HG03565 (cell line): ENCODE measurements at regions not wholly inside any gene's neighbourhood (a gene's known extent, or its start where the extent isn't known, plus 50 kb on each side); places are given as distances from the start of the nearest gene placed in this dataset.

ENCODE experiments used
- ATAC-seq: cut with Tn5 transposase; IDR thresholded peaks from one replicate; pipeline ENCODE4 v1.9.1; 2021; ENCODE audit warnings: mild to moderate bottlenecking, moderate library complexity; ENCODE audit not compliant: unreplicated experiment

GRCh38 chr11:103622296-103622695 is 414.1 kb upstream of the DDI1 start:
- no peak for ATAC-seq

- peak; percentile 54 for ATAC-seq
These were observed 412.5 kb upstream of the DDI1 start for GRCh38 chr11:103623933-103624332.

- no peak for ATAC-seq
These were observed 411.5 kb upstream of the DDI1 start for GRCh38 chr11:103624708-103625623.

DNA sequence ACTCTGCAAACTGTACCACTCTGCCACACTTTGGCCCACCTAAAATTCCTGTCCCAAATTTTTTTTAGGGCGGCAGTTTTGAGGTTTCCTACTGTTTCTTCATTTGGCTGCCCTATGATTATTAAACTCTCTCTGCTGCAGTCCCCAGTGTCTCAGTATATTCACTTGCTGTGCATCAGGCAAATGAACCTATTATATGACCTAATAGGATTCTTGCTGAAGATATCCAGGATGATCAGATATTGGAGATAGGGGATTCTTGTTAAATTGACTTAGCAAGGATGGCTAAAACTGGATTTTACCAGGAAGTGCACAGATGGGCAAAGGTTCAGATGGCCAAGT is 410.8 kb upstream of the DDI1 start:
- ATAC-seq, result no peak

GRCh38 chr11:103628121-103628520 is 408.3 kb upstream of the DDI1 start:
- no peak for ATAC-seq

DNA sequence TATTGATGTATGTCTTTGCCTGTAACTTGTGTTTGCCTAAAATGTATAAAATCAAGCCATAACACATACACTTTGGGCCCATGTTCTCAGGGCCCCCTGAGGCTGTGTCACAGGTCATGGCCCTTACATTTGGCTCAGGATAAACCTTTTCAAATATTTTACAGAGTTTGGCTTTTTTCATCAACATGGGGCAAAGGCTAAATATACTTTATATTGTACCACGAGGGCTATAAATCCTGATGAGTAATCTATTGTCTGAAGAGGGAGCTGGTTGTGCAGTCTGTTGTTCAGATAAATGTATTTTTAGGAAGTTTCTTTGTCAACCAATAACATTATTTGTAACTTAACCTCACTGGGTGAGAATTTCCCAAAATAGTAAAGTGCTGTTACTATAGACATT is 404.6 kb upstream of the DDI1 start:
- no peak for ATAC-seq

DNA sequence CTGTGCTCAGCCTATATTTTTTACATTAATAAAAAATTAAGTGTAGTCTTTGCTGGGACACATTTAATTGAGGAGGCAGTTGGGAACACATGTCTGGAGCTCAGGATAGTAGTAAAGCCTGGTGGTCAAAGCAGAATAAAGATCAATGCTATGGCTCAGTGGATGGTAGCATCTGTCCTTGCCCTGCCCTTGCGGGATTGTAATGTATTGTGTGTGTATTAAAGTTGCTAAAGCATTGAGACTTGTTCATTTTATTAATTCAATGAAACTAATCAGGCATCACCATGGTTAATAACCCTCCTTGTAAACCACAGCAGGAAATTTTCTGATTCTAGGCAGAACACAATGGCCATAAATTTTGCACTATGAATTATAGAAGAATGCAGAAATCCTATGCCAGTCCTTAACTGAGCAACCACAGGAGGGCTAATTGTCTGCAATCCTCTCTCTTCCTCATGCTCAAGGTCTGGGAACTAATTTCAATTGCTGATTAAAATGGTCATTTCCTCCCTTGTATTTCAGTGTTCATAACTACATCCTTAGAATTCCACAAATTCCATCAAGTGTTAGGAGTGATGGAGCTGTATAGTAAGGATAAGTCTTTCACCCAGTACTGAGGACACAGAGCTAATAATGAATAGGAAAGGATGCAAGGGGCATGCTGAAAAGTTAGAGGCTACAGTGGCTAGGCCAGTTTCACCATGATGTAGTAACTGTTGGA is 403.2 kb upstream of the DDI1 start:
- no peak for ATAC-seq

DNA sequence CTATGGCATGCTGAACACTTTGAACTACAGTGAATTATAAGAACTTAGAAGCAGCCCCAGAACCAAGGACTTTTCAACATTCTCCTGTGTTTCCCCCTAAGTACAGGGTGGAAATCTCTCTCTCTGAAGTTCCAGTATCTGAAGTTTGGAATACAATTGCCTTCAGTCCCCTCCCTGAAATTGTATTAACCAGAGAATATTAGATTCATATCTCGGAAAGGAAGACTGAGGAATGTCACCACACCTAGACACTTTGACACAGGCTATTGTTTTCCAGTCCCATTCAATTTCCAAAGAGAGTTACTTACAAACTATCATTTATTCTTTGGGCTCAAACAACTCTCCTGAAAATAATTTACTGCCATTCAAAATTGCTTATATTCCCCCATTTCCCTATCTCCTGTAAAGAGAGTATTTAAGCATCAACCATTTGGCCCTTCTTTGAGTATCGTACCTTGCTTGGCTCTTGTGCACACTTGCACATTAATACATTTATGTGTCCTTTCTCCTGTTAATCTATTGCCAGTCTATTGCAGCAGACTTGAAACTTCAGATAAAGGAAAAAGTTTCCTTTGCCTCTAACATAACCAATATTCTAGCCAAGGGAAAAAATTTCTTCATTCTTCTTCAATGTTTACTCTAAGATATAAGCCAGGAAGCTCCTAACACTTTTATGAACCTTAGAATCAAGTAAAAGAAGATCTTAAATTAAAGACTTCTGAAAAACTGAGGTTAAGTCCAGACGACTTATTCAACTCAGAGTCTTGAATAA is 402.4 kb upstream of the DDI1 start:
- no peak for ATAC-seq

DNA sequence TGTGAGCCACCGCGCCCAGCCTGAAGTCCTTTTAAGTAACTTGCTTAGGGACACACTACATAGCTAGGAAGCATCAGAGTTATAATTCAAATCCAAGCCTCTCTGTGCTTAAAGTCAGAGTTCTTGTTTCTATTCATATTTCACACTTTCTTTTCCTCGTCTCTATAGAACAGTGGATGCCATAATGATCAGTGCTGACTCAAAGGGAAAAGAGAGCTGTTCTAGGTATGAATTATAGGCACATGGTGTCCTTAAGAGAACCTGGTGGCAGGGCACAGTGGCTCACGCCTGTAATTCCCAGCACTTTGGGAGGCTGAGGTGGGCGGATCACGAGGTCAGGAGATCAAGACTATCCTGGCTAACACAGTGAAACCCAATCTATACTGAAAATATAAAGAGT is 400.2 kb upstream of the DDI1 start:
- no peak for ATAC-seq

DNA sequence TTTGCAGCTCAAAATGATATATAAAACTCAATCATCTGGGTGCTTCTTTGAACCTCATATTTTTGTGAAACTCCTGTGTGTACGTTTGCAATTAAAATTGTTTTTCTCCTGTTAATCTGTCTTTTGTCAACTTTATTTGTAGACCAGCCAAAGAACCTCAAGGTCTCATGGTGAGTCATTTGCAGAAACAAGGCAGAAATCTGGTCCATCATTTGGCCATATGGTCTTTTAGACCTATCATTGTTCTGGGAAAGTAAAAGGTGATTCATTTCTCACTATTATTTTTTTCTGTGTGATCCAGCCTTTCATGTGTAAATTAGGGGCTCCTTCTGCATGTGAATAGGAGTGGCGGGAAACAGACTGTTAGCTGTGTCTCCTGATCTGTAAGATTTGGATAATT is 399.1 kb upstream of the DDI1 start:
- no peak for ATAC-seq

GRCh38 chr11:103637831-103638230 is 398.6 kb upstream of the DDI1 start:
- ATAC-seq, result no peak

DNA sequence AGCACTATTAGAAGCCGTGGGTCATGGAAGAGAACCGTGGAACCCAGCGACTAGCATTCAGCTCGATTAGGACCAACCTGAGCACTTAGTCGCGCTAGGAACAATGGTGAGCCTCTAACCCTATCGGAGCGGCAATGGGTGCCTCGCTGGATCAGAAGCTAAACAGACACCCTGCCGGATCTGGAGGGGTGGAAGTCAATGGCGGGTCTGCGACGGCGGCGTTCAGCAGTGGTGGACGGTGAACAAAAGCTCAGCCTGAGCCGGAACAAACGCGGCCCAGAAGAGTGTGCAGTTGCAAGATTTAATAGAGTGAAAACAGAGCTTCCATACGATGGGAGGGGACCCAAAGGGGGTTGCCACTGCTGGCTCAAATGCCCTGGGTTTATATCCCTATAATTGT is 391.8 kb upstream of the DDI1 start:
- no peak for ATAC-seq

GRCh38 chr11:103648054-103648453 is 388.4 kb upstream of the DDI1 start:
- no peak for ATAC-seq

DNA sequence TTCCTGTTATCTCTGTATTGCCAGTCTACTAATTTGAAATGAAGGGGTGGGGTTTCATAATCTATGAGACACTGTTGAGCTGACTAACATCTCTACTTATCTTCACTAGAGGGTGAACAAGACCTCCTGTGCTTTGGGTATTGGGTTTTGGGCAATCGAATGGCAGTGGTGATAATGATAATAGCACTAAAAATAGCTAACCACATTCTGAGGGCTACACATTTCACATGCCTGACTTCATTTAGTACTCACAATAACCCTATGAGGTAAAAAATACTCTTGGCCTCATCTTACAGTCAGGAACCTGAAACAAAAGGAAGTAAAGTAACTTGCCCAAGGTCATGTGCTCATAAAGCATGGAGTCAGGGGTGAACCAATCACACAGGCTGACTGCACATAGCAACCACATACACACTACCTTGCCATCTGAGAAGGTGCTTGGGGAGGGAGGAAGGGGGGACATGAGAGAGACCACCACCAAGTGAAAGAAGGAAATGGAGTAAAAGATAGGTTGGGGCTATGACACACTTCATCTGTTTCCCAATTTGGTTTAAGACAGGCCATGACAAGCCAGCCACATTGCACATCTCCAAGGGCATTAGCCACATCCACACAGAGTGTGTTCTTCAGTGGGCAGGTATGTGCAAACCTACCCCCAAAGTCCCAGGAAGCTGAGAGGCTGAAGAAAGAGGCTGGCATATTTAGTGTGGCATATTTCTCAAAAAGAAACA is 387.6 kb upstream of the DDI1 start:
- ATAC-seq, result peak; percentile 77

- no peak for ATAC-seq
These were observed 387.0 kb upstream of the DDI1 start for GRCh38 chr11:103649401-103649895.

- no peak for ATAC-seq
These were observed 386.1 kb upstream of the DDI1 start for GRCh38 chr11:103650330-103650729.

DNA sequence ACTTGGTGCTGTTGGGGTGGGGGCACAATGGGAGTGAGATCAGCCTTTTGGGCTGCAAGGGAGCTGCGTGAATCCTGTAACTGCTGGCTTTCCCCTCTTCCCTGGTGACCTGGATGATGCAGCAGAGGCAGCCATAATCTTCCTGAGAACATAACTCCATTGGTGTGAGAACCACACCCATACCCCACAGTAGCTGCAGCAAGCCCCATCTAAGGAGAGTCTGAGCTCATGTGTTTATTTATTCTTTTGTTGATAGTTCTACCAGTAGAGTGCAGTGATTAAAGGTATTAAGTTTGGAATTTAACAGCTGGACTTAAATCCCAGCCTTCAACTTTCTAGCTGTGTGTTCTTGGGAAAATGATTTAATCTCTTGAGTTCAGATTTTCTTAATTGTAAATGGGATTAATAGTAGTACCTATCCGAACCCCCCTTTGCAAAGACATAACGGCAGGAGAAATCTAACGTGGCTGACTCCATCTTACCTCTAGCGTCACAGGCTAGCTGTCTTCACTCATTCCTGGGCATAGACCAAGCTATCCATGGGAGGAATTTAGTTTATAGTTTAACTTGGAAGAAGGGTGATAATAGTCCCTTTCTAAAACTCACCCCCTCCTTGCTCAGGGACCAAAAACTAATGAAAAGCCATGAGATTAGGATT is 385.0 kb upstream of the DDI1 start:
- ATAC-seq, result no peak

- no peak for ATAC-seq
These were observed 384.4 kb upstream of the DDI1 start for GRCh38 chr11:103652013-103652412.

- ATAC-seq, result no peak
These were observed 380.1 kb upstream of the DDI1 start for GRCh38 chr11:103656382-103656781.

- no peak for ATAC-seq
These were observed 377.2 kb upstream of the DDI1 start for GRCh38 chr11:103659206-103659618.
